Endothelial cell of umbilical vein (primary cell): ENCODE measurements at regions not wholly inside any gene's neighbourhood (a gene's known extent, or its start where the extent isn't known, plus 50 kb on each side); places are given as distances from the start of the nearest gene placed in this dataset.

ENCODE experiments used
- CTCF ChIP-seq, 2 donors: IDR thresholded peaks; 1 replicate in 1 of 2; 2 replicates in 1 of 2; pipeline ENCODE4 v1.5.1; 2011; ENCODE audit warnings: low read length in 2 of 2, mild to moderate bottlenecking in 2 of 2, moderate library complexity in 2 of 2, control low read depth in 1 of 2, inconsistent platforms in 1 of 2, low read depth in 1 of 2; ENCODE audit not compliant: insufficient read depth in 1 of 2; ENCODE audit errors: extremely low read depth in 1 of 2
- EZH2 ChIP-seq: IDR thresholded peaks from 2 replicates; pipeline ENCODE4 v1.6.1; 2012; ENCODE audit warnings: borderline replicate concordance, low read depth, mild to moderate bottlenecking, moderate library complexity, low read length, inconsistent platforms; ENCODE audit not compliant: severe bottlenecking
- FOS ChIP-seq: IDR thresholded peaks from 2 replicates; pipeline ENCODE4 v1.6.1; 2011; ENCODE audit warnings: mild to moderate bottlenecking, low read length, moderate library complexity, borderline replicate concordance; ENCODE audit not compliant: insufficient read depth
- GATA2 ChIP-seq: IDR thresholded peaks from 2 replicates; pipeline ENCODE4 v1.7.0; 2011; ENCODE audit warnings: low read depth, mild to moderate bottlenecking, moderate library complexity, mixed read lengths, low read length; ENCODE audit not compliant: insufficient read length, insufficient read depth
- JUN ChIP-seq: IDR thresholded peaks from 2 replicates; pipeline ENCODE4 v1.6.1; 2011; ENCODE audit warnings: borderline replicate concordance, low read depth; ENCODE audit not compliant: insufficient read length, insufficient read depth
- MAX ChIP-seq: IDR thresholded peaks from 2 replicates; pipeline ENCODE4 v1.6.1; 2011; ENCODE audit not compliant: insufficient read depth, insufficient read length
- MYC ChIP-seq: IDR thresholded peaks from one replicate; pipeline ENCODE4 v1.6.1; 2011; ENCODE audit warnings: mild to moderate bottlenecking, low read depth, low read length
- POLR2A ChIP-seq: IDR thresholded peaks from 2 replicates; pipeline ENCODE4 v1.6.1; 2012; ENCODE audit warnings: low read depth, mild to moderate bottlenecking, control low read depth, low read length
- POLR2AphosphoS5 ChIP-seq: IDR thresholded peaks from 2 replicates; pipeline ENCODE4 v1.6.1; 2012; ENCODE audit warnings: low read depth, mild to moderate bottlenecking, control low read depth, low read length, moderate library complexity; ENCODE audit not compliant: insufficient read depth

- TF ChIP-seq CTCF (IDR thresholded peaks at IDR 0.05; ENCODE audit: extremely low read depth in 1 of 2, insufficient read depth in 1 of 2, low read depth in 1 of 2, low read length in 2 of 2) (no peak), EZH2 (no peak), MYC (no peak), POLR2A (no peak), POLR2AphosphoS5 (no peak), FOS (no peak), MAX (no peak), JUN (no peak), GATA2 (no peak)
Measured at GRCh38 chr10:44199267-44199666, 185.6 kb downstream of the CXCL12 start.
